22Rv1 (cell line): ENCODE measurements at regions not wholly inside any gene's neighbourhood (a gene's known extent, or its start where the extent isn't known, plus 50 kb on each side); places are given as distances from the start of the nearest gene placed in this dataset.

Experiments
- H3K27ac ChIP-seq: fragments of 450-650 bp; 2 replicates; pipeline ENCODE4 v1.5.1; 2017
- ZFX ChIP-seq: fragments of 450-650 bp; IDR thresholded peaks from 2 replicates; pipeline ENCODE4 v1.6.1; 2017; ENCODE audit warnings: antibody characterized with exemption, borderline replicate concordance
- TF ChIP-seq, protein P1 (sequence below): fragments of 450-650 bp; IDR thresholded peaks from 2 replicates; pipeline ENCODE4 v1.5.1; 2017; ENCODE audit warnings: mild to moderate bottlenecking

DNA sequence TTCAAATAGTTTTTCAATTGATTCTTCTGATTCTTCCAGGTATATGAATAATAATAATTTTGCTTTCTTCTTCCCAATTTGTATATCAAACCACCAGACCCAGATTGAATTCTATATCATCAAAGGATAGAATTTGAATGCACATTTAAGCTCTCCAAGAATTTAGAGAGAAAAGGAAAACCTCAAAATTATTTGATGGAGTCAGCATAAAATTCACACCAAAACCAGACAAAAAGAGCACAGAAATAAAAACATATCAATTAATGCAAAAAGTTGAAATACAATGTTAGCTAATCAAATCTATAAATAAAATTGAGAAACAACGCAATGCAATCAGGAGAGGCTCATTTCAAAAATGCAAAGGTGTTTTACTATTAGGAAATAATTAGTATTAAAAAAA lies 248.0 kb upstream of the HS6ST1 start:
- no peak overlapping the region for H3K27ac ChIP-seq
- no peak for TF ChIP-seq ZFX
- TF ChIP-seq, protein P1, sequence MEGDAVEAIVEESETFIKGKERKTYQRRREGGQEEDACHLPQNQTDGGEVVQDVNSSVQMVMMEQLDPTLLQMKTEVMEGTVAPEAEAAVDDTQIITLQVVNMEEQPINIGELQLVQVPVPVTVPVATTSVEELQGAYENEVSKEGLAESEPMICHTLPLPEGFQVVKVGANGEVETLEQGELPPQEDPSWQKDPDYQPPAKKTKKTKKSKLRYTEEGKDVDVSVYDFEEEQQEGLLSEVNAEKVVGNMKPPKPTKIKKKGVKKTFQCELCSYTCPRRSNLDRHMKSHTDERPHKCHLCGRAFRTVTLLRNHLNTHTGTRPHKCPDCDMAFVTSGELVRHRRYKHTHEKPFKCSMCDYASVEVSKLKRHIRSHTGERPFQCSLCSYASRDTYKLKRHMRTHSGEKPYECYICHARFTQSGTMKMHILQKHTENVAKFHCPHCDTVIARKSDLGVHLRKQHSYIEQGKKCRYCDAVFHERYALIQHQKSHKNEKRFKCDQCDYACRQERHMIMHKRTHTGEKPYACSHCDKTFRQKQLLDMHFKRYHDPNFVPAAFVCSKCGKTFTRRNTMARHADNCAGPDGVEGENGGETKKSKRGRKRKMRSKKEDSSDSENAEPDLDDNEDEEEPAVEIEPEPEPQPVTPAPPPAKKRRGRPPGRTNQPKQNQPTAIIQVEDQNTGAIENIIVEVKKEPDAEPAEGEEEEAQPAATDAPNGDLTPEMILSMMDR, result no peak

DNA sequence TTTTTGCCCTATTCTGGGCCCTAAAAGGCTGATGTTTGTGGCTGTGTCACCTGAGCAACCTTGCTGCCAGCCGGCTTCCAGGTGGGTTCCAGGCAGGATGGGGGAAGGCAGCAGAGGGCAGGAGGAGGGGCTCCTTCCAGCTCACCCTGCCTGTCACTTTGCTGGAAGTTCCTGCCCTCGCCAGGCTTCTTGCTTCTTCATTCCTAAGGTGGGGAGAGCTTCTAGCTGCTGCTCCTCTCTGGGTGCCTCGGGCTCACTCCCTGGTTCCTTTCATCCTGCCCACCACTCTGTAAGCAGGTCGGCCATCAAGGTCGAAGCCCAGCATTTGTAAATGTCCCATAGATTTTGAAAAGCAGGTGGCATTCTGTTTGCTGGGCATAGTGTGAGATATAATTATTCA lies 249.4 kb upstream of the HS6ST1 start:
- TF ChIP-seq, protein P1, result no peak
- TF ChIP-seq ZFX, result no peak
- H3K27ac ChIP-seq, result no peak overlapping the region

DNA sequence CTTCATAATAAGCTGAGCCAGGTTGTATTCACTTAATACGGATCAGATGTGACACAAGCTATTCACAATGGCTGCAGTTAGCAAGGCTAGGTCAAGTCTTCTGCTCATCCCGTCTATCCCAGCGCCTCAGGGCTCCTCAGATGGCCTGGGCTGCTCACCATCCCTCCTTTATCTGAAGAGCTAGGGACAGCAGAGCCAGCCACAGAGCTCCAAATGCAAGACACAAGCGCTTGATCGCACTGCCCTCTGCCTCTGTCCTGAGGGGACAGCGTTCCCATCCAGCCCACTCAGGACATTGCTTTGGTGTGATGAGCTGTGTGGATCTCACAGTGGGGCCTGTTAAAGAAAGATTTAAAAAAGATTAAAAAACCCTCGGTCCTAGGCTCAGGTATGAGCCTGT lies 254.4 kb upstream of the HS6ST1 start:
- no peak for TF ChIP-seq ZFX
- H3K27ac ChIP-seq, result no peak overlapping the region

DNA sequence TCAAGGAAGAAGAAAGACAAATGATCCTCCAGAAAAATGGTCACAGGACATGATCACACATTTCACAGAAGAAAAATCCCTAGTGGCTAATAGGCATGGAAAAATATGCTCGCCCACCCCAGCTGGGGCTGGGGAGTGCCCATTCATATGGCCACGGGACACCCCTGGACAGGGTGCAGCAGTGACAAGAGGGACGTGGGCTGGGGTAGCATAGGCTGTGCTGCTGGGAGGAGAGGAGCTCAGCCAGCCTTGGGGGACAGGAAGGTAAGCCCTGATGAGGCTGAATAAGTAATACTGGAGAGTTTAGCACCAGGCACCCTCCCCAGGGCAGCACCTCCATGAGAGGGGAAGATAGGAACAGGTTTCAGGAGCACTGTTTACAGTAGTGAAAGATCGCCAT lies 254.9 kb upstream of the HS6ST1 start:
- H3K27ac ChIP-seq, result no peak overlapping the region
- TF ChIP-seq, protein P1, result no peak
- no peak for TF ChIP-seq ZFX

DNA sequence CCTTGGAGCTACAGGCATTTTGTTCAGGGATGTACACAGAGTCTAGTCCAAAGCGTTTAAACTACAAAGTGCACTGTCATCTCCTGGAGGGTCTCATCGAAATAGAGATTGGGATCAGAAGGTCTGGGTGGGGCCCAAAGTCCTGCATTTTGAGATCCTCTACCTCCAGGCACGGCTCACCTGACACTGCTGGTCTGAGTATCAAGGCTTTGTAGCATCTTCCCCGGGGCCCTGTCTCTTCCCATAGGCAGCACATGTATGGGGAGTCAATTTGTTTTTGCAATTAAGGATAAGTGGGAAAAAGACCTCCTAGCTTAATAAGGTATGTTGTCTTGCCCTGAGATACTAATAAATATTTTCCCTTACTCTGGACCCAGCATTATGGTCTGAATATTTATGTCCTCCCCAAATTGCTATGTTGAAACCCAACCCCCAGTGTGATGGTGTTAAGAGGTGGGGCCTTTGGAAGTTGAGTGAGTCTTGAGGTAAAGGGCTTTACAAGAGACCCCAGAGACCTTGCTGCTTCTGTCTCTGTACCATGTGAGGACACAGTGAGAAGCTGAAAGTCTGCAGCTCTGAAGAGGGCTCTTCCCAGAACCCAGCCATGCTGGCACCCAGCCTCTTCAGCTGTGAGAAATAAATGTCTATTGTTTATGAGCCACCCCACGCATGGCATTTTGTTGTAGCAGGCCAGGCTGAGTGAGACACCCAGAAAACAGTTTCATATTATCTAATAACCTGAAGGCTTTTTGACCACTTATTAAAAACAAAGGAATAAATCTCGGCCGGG lies 258.7 kb upstream of the HS6ST1 start:
- TF ChIP-seq ZFX, result no peak
- TF ChIP-seq, protein P1, result no peak

DNA sequence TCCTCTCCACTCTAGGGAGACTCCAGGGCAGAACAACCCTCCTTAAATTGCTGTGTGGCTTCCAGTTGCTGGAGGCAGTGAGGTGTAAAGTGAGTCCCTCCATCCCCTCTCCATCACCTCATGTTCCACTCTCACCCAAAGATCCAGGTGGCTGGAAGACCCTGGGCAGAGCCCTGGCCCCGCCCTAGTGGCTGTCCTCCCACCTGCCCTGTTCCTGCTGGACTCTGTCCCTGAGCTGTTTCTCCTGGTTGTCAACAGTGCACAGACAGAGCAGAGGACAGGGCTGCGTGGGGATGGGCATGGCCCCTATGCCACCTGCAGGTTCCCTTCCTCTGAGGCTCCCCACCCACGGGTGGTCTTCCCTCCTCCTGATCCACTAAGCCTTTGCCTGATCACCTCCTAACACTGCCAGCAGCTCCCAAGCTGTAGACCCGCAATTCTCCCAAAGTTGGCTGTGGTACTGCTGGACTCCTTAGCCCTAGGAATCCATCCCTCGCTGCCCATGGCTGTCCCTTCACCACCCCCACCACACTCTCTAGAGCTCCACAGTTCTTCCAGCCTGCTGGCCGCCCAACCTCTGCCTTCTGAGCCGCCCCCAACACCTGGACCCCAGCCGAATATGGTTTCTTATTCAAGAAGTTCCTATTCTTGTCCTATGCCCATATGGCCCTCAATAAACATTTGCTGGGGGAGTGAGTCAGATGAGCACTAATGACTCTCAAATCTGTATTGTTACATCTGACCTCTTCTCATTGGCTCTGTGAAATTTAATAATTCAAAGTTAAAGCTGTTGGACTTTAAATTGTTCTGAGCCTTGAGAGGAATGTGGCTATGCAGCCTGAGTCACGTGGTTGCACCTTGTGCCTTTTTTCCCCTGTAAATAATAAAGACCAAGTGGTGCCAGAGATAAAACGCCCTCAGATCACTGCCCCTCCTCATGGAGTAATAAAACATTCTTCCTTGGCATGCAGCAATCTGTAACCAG lies 260.0 kb upstream of the HS6ST1 start:
- TF ChIP-seq ZFX, result no peak
- TF ChIP-seq, protein P1, result no peak
- no peak overlapping the region for H3K27ac ChIP-seq

More for the DNA sequence above, 258.7 kb upstream of the HS6ST1 start:
- H3K27ac ChIP-seq, result no peak overlapping the region

DNA sequence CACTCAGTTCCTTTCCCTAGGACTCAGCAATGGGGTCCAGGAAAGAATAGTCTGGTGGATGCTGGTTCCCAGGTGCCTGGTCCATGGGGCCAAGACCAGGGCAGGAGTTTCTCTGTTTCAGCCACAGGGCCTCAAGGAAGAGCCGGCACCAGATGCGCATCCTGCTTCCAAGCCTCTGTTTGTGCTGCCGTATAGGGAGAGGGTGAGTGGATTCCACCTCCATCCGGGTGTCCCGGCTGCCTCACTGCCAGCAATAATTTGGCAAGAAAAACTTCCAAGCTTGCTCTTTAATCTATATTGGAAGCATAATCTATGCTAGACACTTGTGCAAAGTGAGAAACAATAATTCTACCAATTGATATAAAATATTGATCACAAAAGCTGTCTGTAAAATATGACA lies 261.2 kb upstream of the HS6ST1 start:
- no peak overlapping the region for H3K27ac ChIP-seq
- TF ChIP-seq, protein P1, result no peak
- no peak for TF ChIP-seq ZFX
